ENCODE measurements at regions not wholly inside any gene's neighbourhood (a gene's known extent, or its start where the extent isn't known, plus 50 kb on each side); places are given as distances from the start of the nearest gene placed in this dataset.

DNA sequence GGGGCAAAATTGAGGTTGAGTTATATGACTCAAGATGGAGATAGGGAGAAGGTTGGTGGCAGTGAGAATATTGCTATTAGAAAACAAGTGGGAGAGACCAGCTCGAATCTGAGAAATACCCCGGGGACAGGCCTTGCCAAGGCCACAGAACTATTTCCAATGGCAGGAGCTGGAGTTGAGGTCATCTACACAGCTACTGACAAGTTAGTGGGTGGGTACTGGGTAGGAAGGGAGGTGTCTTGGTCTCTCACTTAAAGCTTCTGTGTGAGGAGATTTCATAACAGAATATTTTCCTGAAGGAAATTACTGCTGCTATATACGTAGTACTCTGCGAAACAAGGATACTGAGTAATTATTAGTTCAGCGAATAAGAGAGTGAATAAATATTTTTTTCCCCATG is 69.4 kb upstream of the ITPRID2 start:
- TF ChIP-seq TAF1 (IDR thresholded peaks at IDR 0.05; ENCODE audit: borderline replicate concordance, insufficient read depth, low read length) = no peak
- TF ChIP-seq, protein P1, sequence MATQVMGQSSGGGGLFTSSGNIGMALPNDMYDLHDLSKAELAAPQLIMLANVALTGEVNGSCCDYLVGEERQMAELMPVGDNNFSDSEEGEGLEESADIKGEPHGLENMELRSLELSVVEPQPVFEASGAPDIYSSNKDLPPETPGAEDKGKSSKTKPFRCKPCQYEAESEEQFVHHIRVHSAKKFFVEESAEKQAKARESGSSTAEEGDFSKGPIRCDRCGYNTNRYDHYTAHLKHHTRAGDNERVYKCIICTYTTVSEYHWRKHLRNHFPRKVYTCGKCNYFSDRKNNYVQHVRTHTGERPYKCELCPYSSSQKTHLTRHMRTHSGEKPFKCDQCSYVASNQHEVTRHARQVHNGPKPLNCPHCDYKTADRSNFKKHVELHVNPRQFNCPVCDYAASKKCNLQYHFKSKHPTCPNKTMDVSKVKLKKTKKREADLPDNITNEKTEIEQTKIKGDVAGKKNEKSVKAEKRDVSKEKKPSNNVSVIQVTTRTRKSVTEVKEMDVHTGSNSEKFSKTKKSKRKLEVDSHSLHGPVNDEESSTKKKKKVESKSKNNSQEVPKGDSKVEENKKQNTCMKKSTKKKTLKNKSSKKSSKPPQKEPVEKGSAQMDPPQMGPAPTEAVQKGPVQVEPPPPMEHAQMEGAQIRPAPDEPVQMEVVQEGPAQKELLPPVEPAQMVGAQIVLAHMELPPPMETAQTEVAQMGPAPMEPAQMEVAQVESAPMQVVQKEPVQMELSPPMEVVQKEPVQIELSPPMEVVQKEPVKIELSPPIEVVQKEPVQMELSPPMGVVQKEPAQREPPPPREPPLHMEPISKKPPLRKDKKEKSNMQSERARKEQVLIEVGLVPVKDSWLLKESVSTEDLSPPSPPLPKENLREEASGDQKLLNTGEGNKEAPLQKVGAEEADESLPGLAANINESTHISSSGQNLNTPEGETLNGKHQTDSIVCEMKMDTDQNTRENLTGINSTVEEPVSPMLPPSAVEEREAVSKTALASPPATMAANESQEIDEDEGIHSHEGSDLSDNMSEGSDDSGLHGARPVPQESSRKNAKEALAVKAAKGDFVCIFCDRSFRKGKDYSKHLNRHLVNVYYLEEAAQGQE (IDR thresholded peaks at IDR 0.05; ENCODE audit: insufficient read depth in 1 of 2, low read depth in 2 of 2, low read length in 2 of 2) = no peak
- no peak for TF ChIP-seq POLR2AphosphoS5 (IDR thresholded peaks at IDR 0.05; ENCODE audit: low read depth, low read length)
- TF ChIP-seq SIN3A (IDR thresholded peaks at IDR 0.05; ENCODE audit: borderline replicate concordance, insufficient read depth, low read length) = no peak
- TF ChIP-seq FOXP2 (optimal IDR thresholded peaks at IDR 0.05; ENCODE audit: borderline replicate concordance, extremely low read depth, extremely low read length, insufficient read depth) = no peak

Data from PFSK-1 (cell line).